Prostate gland (tissue), 2 donors: ENCODE measurements at regions not wholly inside any gene's neighbourhood (a gene's known extent, or its start where the extent isn't known, plus 50 kb on each side); places are given as distances from the start of the nearest gene placed in this dataset.

Source experiments
- DNase-seq: peaks from one replicate; pipeline ENCODE4 v3.0.0-alpha.2; 2019; ENCODE audit warnings: low spot score
- H3K27ac ChIP-seq, 2 donors: fragments of 200-600 bp; sonication (generic); 2 replicates each; pipeline ENCODE4 v1.5.1; 2017 to 2019
- H3K27me3 ChIP-seq: fragments of 200-600 bp; sonication (generic); replicated peaks from 2 replicates; pipeline ENCODE4 v1.5.1; 2019; ENCODE audit not compliant: insufficient read depth
- H3K36me3 ChIP-seq, 2 donors: fragments of 200-600 bp; sonication (generic); 1 replicate in 1 of 2; 2 replicates in 1 of 2; pipeline versions ENCODE4 v1.5.1 to v1.8.1; 2017 to 2019
- H3K4me1 ChIP-seq: fragments of 200-600 bp; sonication (generic); replicated peaks from 2 replicates; pipeline ENCODE4 v1.5.1; 2019
- H3K4me3 ChIP-seq, 2 donors: fragments of 200-600 bp; sonication (generic); 2 replicates each; pipeline ENCODE4 v1.5.1; 2017 to 2019
- H3K9me3 ChIP-seq: fragments of 200-600 bp; sonication (generic); 2 replicates; pipeline ENCODE4 v1.5.1; 2017
- POLR2A ChIP-seq: fragments of 450-650 bp; IDR thresholded peaks from one replicate; pipeline ENCODE4 v1.6.1; 2016; ENCODE audit warnings: antibody characterized with exemption, mild to moderate bottlenecking
- POLR2AphosphoS5 ChIP-seq: sonication (generic); formaldehyde crosslinking; IDR thresholded peaks from one replicate; pipeline ENCODE4 v1.6.1; 2017; ENCODE audit warnings: antibody characterized with exemption
- WGBS: methylation state at CpG from one replicate; pipeline ENCODE4 v1.1.5; 2018; 5-methylcytosine and 5-hydroxymethylcytosine counted together
- intact Hi-C: fragments of 100-400 bp; cut with DNase I; formaldehyde crosslinking; loops from one replicate; pipeline ENCODE4 v1.14.2; 2022
- TF ChIP-seq, protein P1 (sequence below), 4 experiments: fragments of 200-600 bp in 2 of 4; fragments of 450-650 bp in 2 of 4; sonication (generic) in 2 of 4; IDR thresholded peaks; 1 replicate in 3 of 4; 2 replicates in 1 of 4; pipeline ENCODE4 v1.5.1; 2016 to 2019; ENCODE audit warnings: antibody characterized with exemption in 4 of 4, mild to moderate bottlenecking in 2 of 4, moderate library complexity in 2 of 4

DNA sequence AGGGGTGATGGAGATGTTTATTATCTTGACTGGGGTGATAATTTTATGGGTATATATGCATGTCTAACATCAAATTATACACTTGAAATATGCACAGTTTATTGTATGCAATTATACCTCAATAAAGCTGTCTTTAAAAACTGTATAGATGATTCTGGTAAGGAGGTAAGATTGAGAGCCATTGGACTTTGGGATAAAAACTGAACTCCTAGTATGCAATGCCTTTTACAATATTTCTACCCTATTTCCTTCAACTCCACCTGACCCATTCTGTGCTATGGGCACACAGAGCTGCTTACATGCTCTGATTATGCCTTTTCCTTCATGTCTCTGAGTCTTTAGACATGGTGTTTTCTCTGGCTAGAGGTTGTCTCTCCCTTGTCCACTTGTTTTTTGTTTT, 63.9 kb upstream of the UGP2 start:
- no peaks in the 10 kb centered on the region for H3K4me1 ChIP-seq
- intact Hi-C loops = no loop called here
- H3K27me3 ChIP-seq = no peaks in the 10 kb centered on the region
- no peaks in the 10 kb centered on the region for H3K36me3 ChIP-seq
- no peak overlapping the region for H3K4me3 ChIP-seq
- no peak for DNase-seq
- TF ChIP-seq POLR2A (no peak), POLR2AphosphoS5 (no peak)
- TF ChIP-seq, protein P1, sequence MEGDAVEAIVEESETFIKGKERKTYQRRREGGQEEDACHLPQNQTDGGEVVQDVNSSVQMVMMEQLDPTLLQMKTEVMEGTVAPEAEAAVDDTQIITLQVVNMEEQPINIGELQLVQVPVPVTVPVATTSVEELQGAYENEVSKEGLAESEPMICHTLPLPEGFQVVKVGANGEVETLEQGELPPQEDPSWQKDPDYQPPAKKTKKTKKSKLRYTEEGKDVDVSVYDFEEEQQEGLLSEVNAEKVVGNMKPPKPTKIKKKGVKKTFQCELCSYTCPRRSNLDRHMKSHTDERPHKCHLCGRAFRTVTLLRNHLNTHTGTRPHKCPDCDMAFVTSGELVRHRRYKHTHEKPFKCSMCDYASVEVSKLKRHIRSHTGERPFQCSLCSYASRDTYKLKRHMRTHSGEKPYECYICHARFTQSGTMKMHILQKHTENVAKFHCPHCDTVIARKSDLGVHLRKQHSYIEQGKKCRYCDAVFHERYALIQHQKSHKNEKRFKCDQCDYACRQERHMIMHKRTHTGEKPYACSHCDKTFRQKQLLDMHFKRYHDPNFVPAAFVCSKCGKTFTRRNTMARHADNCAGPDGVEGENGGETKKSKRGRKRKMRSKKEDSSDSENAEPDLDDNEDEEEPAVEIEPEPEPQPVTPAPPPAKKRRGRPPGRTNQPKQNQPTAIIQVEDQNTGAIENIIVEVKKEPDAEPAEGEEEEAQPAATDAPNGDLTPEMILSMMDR (IDR thresholded peaks at IDR 0.05) = no peak
- no peaks in the 10 kb centered on the region for H3K9me3 ChIP-seq
- H3K27ac ChIP-seq = no peak overlapping the region

DNA sequence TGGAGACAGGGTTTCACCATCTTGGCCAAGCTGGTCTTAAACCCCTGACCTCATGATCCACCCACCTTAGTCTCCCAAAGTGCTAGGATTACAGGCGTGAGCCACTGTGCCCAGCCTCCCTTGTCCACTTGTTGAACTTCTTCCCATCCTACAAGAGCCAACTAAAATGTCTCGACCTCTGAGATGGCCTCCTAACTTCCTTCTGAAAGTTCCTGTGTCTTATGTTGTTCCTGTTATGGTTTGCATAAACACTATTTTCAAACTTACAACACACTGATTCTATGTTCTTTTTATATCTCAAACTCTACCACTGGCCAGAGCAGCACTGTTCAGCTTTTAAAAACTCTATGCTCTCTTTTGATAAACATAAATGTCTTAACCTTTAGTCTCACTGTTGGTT, 63.3 kb upstream of the UGP2 start:
- no peaks in the 10 kb centered on the region for H3K27me3 ChIP-seq
- H3K9me3 ChIP-seq = no peaks in the 10 kb centered on the region
- WGBS = 93% methylated on average over 2 of the region's 2 CpGs
- no peaks in the 10 kb centered on the region for H3K4me1 ChIP-seq
- no peak for DNase-seq
- H3K4me3 ChIP-seq = no peak overlapping the region
- intact Hi-C loops = no loop called here
- no peaks in the 10 kb centered on the region for H3K36me3 ChIP-seq
- no peak overlapping the region for H3K27ac ChIP-seq
- no peak for TF ChIP-seq POLR2A
- no peak for TF ChIP-seq POLR2AphosphoS5
- TF ChIP-seq, protein P1 (IDR thresholded peaks at IDR 0.05) = no peak

DNA sequence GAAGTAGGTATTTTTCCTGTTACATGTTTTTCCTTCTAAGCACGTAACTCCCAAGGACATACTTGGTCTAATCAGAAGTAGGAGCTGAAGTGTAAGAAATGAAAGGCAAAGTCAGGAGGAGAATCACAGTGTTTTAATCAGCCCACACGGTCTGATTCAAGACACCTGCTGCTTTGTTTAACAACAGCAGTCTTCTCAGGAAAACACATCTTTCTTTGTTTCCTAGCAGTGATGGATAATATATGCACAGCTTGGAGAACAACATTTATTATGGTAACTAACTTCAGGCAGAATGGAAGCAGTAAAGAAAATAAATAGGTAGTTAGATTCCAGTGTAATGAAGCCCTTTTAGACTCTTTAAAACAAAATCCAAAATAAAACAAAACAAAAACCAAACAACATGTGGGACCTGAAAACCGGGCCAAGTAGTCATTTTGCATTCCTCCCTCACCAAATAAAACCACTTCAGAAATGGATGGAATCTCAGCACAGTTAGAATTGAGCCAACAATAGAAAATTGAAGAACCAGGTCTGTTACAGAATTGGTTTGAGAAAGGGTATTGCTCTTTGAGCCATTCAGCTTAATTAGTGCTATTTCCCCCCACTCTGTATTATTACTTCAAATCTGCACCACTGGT, 61.1 kb upstream of the UGP2 start:
- no peak overlapping the region for H3K4me3 ChIP-seq
- no peak for DNase-seq
- TF ChIP-seq, protein P1 (IDR thresholded peaks at IDR 0.05) = no peak
- TF ChIP-seq POLR2AphosphoS5 = no peak
- TF ChIP-seq POLR2A = no peak
- no peaks in the 10 kb centered on the region for H3K9me3 ChIP-seq
- H3K36me3 ChIP-seq = no peaks in the 10 kb centered on the region
- 33% methylated on average over 3 of the region's 3 CpGs for whole genome bisulfite sequencing
- intact Hi-C loops = no loop called here
- H3K4me1 ChIP-seq = no peaks in the 10 kb centered on the region
- H3K27ac ChIP-seq = no peak overlapping the region
- H3K27me3 ChIP-seq = no peaks in the 10 kb centered on the region

DNA sequence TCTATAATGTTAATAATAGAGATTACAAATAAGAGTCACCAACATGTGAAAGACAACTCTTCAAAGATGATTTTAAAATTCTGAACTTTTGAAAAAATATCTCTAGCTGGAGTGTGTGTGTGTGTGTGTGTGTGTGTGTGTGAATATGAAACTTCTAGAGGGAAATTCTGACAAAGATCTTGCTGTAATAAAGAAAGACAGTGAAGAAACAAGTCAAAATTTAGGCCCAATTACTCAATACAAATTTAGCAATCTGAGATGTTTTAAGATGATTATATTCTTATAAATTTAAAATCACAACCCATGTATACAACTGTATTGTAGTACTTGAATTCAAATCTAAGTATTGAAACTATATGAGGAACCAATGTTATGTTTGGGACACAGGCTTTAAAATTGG, 57.2 kb upstream of the UGP2 start:
- intact Hi-C loops = no loop called here
- Histone ChIP-seq H3K4me1 (no peaks in the 10 kb centered on the region), H3K4me3 (no peak overlapping the region), H3K9me3 (no peaks in the 10 kb centered on the region), H3K27ac (no peak overlapping the region), H3K27me3 (no peaks in the 10 kb centered on the region), H3K36me3 (no peaks in the 10 kb centered on the region)
- TF ChIP-seq, protein P1 (IDR thresholded peaks at IDR 0.05) = no peak
- TF ChIP-seq POLR2AphosphoS5 (no peak), POLR2A (no peak)
- no peak for DNase-seq

DNA sequence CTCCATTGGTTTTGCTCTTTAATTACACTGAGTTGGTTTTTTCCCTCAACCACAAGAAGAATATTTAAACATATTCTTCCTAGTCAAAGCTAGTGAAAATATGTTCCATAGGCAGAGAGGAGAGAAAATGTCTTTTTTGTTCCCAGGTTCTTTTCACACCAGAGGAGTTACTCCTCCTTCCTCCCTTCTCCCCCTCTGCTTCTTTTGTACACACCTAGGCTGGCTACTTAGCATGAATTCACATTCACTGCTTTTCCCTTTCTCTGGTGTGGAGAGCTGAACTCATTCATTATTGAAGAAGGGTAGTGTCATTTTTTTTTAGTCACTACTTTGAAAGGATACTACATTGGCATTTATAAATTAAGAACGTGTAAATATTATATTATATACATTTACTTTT, 56.6 kb upstream of the UGP2 start:
- intact Hi-C loops = no loop called here
- no peak for DNase-seq
- H3K27ac ChIP-seq = no peak overlapping the region
- no peaks in the 10 kb centered on the region for H3K4me1 ChIP-seq
- H3K4me3 ChIP-seq = no peak overlapping the region
- TF ChIP-seq POLR2AphosphoS5 = no peak
- TF ChIP-seq POLR2A = no peak
- TF ChIP-seq, protein P1 (IDR thresholded peaks at IDR 0.05) = no peak
- H3K27me3 ChIP-seq = no peaks in the 10 kb centered on the region
- no peaks in the 10 kb centered on the region for H3K9me3 ChIP-seq
- no peaks in the 10 kb centered on the region for H3K36me3 ChIP-seq
- WGBS = 75% methylated on average over 1 of the region's 1 CpG
